ENCODE measurements at regions not wholly inside any gene's neighbourhood (a gene's known extent, or its start where the extent isn't known, plus 50 kb on each side); places are given as distances from the start of the nearest gene placed in this dataset.
"Not testable (repeated sequence)": the region's sequence is repeated elsewhere in the genome, so short reads cannot be mapped to it uniquely, and the experiment has no call there.

DNA sequence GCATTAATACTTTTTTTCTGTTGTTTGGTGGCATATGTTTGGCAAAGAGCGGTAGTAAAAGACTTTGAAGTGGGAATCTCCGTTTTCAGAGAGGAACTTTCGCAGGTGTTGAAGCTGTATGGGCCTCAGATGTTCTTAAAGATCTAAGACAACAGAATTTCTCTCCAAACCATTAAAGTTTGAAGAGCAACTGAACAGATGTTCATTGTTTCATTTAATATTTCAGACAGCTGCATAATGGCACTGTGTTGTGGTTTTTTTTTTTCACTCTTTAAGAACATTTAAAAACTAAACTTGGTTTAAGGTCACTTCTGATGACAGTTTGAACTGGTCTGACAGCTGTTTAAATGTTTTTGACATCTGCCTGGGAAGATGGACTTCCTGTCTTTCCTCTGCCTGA, 882.7 kb upstream of the PCDH10 start:
- no peak for DNase-seq

DNA sequence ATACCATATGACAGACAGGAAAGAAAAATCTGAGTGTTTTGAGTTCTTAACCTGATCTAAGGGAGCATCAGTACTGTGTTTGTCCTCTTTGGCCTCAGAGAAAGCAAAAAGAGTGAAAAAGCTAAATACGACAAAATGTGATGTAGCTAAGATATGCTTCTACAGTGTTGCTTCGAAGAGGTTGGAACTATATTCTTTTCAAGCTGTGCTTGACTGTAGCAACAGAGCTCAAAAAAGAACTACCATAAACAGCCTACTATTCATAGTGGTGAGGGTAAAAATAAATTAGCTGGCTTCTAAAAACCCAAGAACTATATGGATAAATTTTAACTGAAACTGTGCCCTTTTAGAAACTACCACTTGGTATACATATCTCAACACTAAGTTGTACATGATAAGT, 881.8 kb upstream of the PCDH10 start:
- DNase-seq, result no peak

DNA sequence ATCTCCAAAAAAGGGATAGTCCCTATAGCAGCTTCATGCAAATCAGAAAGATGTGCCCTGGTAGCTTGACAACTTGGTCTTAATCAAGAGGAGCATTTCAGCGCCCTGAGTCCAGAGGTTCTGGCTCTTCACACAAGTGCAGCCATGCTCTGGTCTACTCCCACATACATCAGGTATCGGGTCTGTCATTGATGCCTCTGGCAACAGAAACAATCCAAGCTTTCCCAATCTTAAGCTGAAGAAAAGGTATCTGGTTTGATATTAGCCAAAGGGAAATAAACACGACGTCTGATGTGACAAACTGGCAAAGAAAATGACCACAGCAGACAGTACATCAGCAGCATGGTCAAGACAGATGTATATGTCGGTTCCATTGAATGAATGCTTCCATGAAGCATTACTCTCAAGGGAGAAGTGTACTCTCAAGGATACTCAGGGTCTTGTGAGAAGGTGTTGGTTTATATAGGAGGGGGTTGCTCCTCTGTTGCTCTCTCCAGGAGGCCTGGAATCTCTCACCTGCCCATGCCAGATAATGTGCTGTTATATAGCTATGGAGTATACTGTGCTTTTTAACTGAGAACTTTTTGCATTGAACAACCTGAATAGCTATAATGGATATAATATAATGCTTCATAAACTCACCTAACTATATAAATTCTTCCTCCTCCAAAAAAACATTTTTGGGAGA, 879.6 kb upstream of the PCDH10 start:
- DNase-seq, result no peak

DNA sequence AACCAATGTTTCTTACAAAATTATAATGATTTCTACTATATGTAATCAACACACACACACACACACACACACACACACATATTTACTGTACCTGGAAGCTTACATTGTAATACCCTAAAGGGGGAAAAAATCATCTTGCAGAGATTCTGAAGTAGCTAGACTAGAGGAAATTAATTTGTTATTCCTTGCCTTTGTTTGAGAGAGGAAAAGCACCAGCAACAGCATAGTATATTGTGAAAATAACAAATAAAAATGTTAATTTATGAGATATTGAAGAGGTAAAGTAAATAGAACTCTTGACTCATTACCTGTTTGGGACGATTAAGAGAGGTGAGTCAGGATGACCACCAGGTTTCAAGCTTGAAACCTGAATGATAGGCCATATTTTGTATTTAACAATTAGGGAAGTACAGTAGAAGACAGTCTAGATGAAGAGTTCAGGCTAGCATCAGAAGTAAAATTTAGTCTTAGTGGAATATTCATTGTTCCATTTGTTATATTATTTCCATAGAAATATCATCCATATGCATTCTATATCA, 873.4 kb upstream of the PCDH10 start:
- no peak for DNase-seq

DNA sequence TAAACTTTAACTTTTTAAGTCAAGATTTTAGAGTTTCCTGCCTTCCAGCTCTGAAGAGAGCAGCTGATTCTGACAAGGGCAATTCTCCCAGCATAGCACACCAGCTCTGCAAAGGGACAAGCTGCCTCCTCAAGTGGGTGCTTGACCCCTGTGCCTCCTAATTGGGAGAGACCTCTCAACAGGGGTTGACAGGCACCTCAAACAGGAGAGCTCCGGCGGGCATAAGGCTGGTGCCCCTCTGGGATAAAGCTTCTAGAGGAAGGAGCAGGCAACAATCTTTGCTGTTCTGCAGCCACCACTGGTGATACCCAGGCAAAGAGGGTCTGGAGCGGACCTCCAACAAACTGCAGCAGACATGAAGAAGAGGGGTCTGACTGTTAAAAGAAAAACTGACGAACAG, 872.9 kb upstream of the PCDH10 start:
- no peak for DNase-seq

DNA sequence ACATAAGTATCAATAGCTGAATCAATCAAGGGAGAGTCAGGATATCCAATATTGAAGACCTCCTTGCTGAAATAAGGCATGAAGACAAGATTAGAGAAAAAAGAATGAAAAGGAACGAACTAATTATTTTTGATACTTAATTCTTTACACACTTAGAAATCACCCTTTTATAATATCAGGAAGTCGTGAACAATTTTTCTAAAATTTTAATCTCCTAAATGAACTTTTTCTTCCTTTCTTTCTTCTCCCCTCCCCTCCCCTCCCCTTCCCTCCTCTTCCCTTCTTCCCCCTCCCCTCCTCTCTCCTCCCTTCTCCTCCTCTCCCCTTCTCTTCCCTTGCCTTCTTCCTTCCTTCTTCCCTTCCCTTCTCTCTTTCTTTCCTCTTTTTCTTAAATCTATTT, 872.1 kb upstream of the PCDH10 start:
- DNase-seq, result no peak

DNA sequence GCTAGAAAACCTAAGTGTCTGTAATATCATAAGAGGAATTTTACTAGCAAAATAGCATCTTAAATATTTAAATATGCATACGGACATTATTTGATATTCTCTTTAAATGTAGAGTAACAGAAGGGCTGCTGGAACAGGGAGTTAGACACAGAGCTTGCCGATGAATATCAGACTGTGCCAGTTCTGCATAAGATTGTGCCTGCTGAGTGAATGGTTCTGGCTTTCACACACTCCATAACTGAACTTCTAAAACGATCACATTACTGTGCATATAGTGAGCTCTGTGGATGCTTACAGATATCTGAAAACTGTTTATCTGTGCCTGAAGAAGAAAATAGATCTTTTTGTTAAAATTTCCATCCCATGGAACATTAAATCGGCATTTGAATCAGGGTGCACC, 867.4 kb upstream of the PCDH10 start:
- DNase-seq, result no peak

DNA sequence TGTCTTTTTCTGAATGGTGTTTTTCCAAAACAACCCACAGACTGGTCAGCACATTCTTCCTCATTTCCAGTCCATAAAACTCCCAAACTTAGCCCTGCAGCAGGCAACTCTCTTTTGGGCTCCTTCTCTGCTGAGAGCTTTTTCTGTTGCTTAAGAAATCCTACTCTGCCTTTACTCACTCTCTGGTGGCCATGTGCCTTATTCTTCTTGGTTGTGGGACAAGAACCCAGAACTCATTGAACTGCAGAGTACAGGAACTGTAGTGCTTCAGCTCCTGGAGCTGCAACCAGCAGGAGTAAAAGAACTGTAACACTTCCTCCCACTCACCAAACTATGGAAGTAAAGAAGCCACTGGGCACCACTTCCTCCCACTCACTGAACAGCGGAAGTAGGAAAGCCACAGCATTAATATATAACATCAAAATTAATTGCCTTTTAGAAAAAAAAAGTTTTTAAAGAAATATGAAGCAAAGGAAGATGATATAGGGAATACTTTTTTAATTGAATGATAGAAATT, 864.1 kb upstream of the PCDH10 start:
- DNase-seq, result no peak

DNA sequence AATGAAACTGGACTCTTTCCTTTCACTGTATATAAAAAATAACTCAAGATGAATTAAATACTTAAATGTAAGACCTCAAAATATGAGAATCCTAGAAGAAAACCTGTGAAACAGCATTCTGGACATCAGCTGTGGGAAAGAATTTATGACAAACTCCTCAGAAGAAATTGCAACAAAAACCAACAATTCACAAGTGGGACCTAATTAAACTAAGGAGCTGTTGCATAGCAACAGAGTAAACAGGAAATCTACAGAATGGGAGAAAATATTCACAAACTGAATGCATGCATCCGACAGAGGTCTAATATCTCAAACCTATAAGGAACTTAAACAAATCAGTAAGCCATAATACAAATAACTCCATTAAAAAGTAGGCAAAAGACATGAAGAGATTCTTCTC, 851.7 kb upstream of the PCDH10 start:
- DNase-seq, result peak; percentile 41

DNA sequence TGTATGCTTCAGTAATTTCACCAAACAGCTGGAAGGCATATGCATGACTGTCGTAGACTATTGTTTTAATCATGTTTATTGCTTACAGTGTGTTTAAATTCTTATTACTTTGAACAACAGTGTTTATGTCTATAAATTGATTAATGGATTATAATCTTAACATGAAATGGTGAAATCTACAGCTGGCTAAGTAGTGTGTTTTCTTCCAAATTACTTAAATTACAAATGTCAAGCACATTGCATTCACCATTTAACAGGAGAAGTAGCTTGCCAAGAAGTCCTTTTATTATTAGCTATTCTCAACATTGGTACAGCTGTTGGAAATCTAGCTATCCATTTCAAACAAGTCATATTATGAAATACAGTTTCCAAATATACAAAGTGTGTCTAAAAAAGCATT, 849.3 kb upstream of the PCDH10 start:
- peak; percentile 4 for DNase-seq

DNA sequence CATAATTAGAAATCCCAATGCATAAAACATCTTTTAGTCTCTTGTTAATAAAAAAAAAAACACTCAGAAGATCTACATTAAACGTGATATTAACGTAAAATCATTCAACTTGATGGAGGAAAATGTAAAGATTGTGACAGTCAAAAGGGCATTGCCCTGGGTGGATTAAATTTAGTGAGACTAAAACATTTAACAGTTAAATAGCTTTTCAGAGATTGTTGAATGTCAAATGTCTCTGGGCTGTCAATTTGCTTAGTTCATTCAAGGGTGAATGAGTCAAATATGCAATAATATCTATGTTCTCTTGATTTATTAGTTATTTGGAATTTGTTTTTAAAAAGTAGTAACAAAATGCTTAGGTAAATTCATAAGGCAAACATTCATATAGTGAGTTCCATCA, 836.6 kb upstream of the PCDH10 start:
- DNase-seq, result no peak

DNA sequence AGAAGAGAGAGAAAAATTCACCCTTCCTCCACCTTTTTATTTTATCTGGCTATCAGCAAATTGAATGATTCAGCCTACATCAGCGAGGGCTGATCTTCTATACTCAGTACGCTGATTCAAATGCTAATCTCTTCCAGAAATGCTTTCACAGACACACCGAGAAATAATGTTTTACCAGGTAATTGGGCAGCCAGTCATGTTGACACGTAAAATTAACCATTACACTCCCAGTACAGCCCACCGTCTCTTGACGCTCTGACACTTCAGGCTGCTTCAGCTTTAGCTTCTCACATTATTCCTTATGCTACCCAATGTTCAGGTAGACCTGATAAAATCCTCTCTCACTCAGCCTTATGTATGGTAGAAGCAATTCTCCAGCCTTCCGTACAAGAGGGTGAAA, 835.2 kb upstream of the PCDH10 start:
- no peak for DNase-seq

DNA sequence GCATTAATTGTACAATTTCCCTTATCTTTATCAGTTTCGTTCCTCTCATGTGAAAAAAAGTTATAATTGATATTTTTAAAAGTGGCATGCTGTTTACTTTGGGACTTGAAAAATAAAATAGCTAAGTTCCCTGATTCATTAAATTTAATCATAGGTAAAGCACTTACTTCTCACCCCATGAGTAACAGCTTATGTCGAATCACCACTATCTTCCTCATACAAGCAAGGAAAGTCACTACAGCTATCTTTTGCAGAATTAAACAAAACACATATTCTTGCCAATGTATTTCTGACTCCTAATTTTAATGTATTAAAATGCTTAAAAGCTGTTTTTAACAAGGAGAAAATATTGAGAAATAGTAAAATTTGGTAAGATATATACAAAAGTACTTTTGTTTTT, 832.4 kb upstream of the PCDH10 start:
- DNase-seq, result no peak

DNA sequence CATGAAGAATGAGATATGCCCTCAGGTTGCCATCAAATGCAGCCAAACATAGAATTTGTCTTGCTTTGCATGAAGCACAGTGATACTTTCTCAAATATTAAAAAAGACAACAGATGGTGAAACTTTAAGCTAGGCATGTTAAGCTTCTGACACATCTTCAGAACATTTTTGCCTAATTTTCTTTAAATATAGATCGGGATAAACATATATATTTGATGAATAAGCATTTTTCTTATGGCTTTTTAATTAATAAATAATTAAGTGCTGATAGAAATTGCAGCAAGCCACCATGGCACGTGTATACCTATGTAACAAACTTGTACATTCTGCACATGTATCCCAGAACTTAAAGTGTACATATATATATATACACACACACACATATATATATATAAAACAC, 831.2 kb upstream of the PCDH10 start:
- no peak for DNase-seq

DNA sequence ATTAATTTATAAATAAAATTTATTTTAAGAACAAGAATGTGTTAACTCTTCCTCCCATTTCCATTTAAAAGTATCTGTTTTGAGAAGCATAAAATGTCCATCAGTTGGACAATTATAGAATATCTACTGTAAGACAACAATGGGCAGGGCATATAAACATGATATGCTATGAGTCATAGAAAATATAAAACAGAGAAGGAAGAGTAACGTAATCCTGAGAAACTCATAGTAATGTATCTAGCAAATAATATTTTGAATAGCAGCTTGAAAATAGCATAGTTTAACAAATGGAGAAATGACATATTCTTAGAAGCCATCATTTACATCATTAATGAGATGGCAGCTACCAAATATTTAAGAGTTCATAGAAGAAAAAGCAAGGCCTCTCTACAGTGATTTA, 820.3 kb upstream of the PCDH10 start:
- DNase-seq, result no peak

DNA sequence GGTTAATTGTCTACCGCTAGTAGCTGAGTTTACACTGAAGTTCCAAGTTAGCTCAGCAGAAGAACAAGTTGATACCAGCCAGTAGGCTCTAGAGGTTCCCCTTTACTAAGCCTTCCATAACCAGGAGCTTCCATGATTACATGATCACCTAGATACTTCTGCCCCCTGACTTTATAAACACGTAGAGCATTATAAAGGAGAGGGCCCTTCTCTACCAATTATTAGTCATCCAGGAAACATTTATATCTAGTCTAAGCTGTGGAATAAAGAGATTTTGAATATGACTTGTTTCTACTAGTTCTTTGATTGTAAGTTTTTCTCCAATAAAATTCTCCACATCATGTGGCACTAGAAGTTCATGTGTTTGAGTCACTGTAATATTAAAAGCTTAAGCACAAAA, 818.1 kb upstream of the PCDH10 start:
- DNase-seq, result no peak

DNA sequence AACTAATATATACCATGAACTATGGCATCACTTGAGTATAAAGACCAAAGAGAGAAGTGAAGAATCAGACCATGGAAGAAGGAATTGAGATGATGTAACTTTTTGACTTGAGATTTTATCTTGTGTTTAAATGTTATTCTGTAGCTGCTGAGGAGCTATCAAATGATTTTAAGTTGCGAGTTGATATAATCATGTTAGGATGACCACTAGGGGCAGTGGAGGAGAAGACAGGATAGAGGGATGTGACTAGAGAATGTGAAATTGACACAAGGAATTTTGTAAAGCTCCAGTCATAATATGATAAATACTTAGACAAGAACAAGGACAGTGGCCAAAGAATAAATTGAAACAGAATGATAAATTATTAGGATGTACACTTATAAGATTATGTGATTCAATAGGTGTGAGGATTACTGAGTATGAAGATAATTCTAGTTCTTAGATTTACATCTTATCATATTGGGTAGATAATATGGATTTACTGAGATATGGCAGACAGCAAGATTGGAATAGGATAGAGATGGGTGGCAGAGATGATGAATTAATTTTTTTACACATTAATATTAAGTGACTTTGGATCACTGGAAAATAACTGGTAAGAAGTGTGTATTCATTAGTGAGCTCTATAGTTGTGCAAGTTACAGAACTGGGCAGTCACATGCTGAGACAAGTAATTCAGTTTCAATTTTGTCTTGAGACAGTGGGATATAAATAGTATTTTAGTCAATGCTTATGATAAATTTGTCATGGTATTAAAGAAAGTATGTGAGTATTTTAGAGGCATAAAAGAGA, 816.0 kb upstream of the PCDH10 start:
- DNase-seq, result no peak

DNA sequence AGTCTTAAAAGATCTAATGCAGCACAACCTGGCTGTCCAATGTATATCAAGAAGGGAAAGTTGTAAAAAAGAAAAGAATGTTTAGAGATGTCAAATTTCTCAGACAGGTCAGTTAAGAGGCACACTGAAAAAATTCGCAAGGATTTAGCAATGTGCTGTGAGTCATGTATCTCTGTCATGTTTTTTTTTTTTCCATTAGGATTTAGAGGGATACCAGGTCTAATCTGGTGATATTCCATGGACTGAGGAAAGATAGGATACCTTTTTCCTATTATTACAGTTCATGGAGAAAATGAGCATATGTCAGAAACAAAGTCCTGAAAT, 815.4 kb upstream of the PCDH10 start:
- no peak for DNase-seq

DNA sequence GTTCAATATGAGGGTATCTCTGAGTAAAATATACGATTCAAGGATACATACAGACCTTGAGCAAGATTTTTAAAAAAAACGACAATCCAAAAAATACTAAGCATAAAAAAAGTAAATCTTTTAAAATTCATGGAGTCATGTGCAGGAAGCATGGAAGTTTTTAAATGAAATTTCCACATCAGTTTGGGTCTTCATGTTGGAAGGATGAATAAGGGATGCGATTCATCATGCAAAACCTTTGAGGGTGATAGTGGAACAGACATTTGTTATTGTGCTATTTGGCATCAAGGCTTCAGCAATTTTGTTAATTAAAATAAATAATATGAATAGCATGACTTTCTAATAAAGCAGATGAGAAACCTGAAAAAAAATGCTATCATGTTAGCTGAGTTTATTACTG, 815.0 kb upstream of the PCDH10 start:
- DNase-seq, result no peak

DNA sequence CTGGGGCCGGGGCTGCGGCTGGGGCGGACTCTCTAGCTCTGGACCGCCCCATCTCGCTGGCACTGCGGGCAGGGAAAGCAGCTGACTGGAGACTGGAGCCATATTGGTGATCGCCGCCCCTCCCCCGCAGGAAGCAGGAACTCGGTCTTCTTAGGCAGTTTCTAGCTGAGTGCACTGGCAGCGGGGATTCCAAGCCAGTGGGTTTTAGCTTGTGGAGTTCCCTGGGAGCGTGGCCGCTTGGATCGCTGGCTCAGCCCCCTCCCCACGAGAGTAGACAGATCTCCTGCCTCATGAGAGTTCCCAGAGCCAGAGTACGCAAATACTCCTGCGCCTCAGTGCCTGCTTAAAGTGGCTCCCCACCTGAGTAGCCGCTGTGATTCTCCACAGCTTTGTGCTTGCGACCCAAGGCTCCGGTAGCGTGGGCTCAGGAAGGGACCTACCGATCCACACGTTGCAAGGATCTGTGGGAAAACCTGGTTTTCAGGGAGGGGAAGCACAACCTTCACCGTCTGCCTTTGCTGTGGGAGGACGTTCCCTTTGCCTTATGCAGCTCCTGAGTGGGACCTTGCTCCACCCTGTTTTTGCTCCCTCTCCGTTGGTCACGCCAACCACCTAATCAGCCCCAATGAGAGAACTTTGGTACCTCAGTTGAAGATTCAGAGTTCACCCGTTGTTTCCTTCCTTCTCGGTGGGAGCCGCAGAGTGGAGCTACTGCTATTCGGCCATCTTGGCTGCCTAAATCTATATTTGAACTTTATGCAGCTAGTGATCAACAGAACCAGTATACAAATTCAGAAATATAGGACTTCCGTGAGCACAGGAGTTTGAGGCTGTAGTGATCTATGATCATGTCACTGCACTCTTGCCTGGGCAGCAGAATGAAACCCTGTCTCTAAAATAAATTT, 803.9 kb upstream of the PCDH10 start:
- no peak for DNase-seq

DNA sequence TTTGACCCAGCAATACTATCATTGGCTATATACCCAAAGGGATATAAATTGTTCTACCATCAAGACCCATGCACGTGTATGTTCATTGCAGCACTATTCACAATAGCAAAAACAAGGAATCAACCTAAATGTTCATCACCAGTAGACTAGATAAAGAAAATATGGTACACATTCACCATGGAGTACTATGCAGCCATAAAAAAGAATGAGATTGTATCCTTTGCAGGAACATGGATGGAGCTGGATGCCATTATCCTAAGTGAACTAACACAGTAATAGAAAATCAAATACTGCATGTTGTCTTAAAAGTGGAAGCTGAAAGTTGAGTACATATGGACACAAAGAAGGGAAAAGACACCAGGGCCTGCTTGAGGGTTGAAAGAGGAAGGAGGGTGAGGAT, 803.1 kb upstream of the PCDH10 start:
- no peak for DNase-seq

DNA sequence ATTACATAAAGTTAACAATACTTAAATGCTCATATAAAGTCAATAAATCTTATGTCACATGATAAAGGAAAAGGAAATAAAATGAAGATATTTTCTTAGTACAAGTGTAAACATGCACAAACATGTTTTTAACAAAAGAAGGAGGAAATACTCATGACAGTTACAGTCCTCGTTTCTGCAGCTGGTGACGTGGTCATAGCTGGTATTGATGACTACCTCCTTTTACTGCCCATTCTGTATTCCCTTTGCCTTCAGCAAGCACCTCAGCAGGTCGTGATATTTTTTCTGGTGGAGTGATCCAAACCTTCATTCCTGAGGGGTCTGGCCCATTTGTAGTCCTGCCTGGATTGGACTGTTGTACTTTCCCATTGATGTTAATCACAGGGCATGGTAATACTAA, 797.5 kb upstream of the PCDH10 start:
- DNase-seq, result not testable (repeated sequence)

DNA sequence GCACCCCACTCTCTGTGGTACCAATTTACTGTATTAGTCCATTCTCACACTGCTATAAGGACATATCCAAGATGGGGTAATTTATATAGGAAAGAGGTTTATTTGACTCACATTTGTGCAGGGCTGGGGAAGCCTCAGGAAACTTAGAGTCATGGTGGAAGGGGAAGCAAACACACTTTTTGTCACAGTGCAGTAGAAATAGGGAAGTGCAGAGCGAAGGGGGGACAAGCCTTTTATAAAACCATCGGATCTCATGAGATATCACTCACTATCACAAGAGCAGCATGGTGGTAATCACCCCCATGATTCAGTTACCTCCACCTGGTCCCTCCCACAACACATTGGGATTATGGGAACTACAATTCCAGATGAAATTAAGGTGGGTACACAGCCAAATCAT, 766.9 kb upstream of the PCDH10 start:
- no peak for DNase-seq

Measured in skin of body (tissue), 1 donor.